SU-DHL-6 (cell line): ENCODE measurements at regions not wholly inside any gene's neighbourhood (a gene's known extent, or its start where the extent isn't known, plus 50 kb on each side); places are given as distances from the start of the nearest gene placed in this dataset.

ENCODE experiments used
- H2AFZ ChIP-seq: fragments of 200-600 bp; sonication (generic); 2 replicates; pipeline ENCODE4 v1.6.1; 2014; ENCODE audit warnings: low read depth, mild to moderate bottlenecking, moderate library complexity, mixed read lengths, antibody characterized with exemption, low read length; ENCODE audit not compliant: severe bottlenecking
- H3F3A ChIP-seq: fragments of 200-600 bp; shearing (Covaris generic); 2 replicates; pipeline ENCODE4 v1.6.0; 2016; ENCODE audit warnings: antibody characterized with exemption, mild to moderate bottlenecking; ENCODE audit not compliant: insufficient read depth
- H3K27ac ChIP-seq: fragments of 200-600 bp; sonication (generic); 2 replicates; pipeline ENCODE4 v1.5.1; 2016; ENCODE audit warnings: low read depth, mild to moderate bottlenecking, low read length, moderate library complexity, mixed read lengths
- H3K27me3 ChIP-seq: fragments of 200-600 bp; sonication (generic), shearing (Covaris generic); 2 replicates; pipeline ENCODE4 v1.6.0; 2014; ENCODE audit warnings: mild to moderate bottlenecking, low read length
- H3K36me3 ChIP-seq: fragments of 200-600 bp; sonication (generic); 2 replicates; pipeline ENCODE4 v1.6.1; 2014; ENCODE audit warnings: mild to moderate bottlenecking, low read length, mixed read lengths
- H3K4me2 ChIP-seq: fragments of 300-600, 200-600 bp; shearing (Covaris generic), sonication (generic); 2 replicates; pipeline ENCODE4 v1.6.0; 2014; ENCODE audit warnings: low read length, low read depth, mild to moderate bottlenecking; ENCODE audit not compliant: poor library complexity, severe bottlenecking
- H3K4me3 ChIP-seq: fragments of 200-600 bp; sonication (generic); 2 replicates; pipeline ENCODE4 v1.5.1; 2014; ENCODE audit warnings: antibody characterized with exemption, low read length, mild to moderate bottlenecking, mixed read lengths; ENCODE audit not compliant: insufficient read depth, poor library complexity, severe bottlenecking
- H3K79me2 ChIP-seq: fragments of 200-600 bp; sonication (generic); 2 replicates; pipeline ENCODE4 v1.6.1; 2014; ENCODE audit warnings: mild to moderate bottlenecking, low read length, moderate library complexity; ENCODE audit not compliant: insufficient read depth
- H3K9ac ChIP-seq: fragments of 200-600 bp; sonication (generic); 2 replicates; pipeline ENCODE4 v1.7.0; 2014; ENCODE audit warnings: mild to moderate bottlenecking, low read length
- H3K9me2 ChIP-seq: fragments of 200-600 bp; sonication (generic); replicated peaks from 2 replicates; pipeline ENCODE4 v1.6.1; 2014; ENCODE audit warnings: low read length; ENCODE audit not compliant: insufficient read depth
- H3K9me3 ChIP-seq: fragments of 200-600 bp; sonication (generic); 2 replicates; pipeline ENCODE4 v1.6.1; 2014; ENCODE audit warnings: low read length, mixed read lengths; ENCODE audit not compliant: insufficient read depth
- H4K20me1 ChIP-seq: fragments of 200-600 bp; sonication (generic); 2 replicates; pipeline ENCODE4 v1.6.1; 2014; ENCODE audit warnings: low read depth, mild to moderate bottlenecking, antibody characterized with exemption, low read length, moderate library complexity, mixed read lengths
- CTCF ChIP-seq: fragments of 200-600 bp; sonication (generic); IDR thresholded peaks from one replicate; pipeline ENCODE4 v1.5.1; 2017; ENCODE audit warnings: antibody characterized with exemption, mild to moderate bottlenecking, low read length, moderate library complexity; ENCODE audit not compliant: insufficient read depth, poor library complexity, severe bottlenecking
- EZH2phosphoT487 ChIP-seq: fragments of 200-600 bp; sonication (generic), shearing (Covaris generic); conservative IDR thresholded peaks from 2 replicates; pipeline ENCODE4 v1.6.1; 2018; ENCODE audit warnings: mild to moderate bottlenecking, antibody characterized with exemption, low read length, moderate library complexity, mixed read lengths

GRCh38 chr1:184141361-184141880, 89.9 kb downstream of the TSEN15 start:
- H3K79me2 ChIP-seq, result no peaks in the 10 kb centered on the region
- no peaks in the 10 kb centered on the region for H3K9me3 ChIP-seq
- no peak overlapping the region for H3K4me3 ChIP-seq
- no peak overlapping the region for H3K9ac ChIP-seq
- no peaks in the 10 kb centered on the region for H3K36me3 ChIP-seq
- H3K9me2 ChIP-seq, result no peaks in the 10 kb centered on the region
- no peak for TF ChIP-seq EZH2phosphoT487
- TF ChIP-seq CTCF, result no peak
- H3K27ac ChIP-seq, result no peak overlapping the region
- H4K20me1 ChIP-seq, result no peaks in the 10 kb centered on the region
- no peak overlapping the region for H3K4me2 ChIP-seq
- no peak overlapping the region for H2AFZ ChIP-seq
- no peaks in the 10 kb centered on the region for H3F3A ChIP-seq
- H3K27me3 ChIP-seq, result no peaks in the 10 kb centered on the region

GRCh38 chr1:184143449-184143848, 91.9 kb downstream of the TSEN15 start:
- no peaks in the 10 kb centered on the region for H3K36me3 ChIP-seq
- H3K9me3 ChIP-seq, result no peaks in the 10 kb centered on the region
- no peak overlapping the region for H3K27ac ChIP-seq
- H3K4me3 ChIP-seq, result no peak overlapping the region
- TF ChIP-seq CTCF (no peak), EZH2phosphoT487 (no peak)
- no peaks in the 10 kb centered on the region for H3F3A ChIP-seq
- no peak overlapping the region for H2AFZ ChIP-seq
- H4K20me1 ChIP-seq, result no peaks in the 10 kb centered on the region
- H3K9ac ChIP-seq, result no peak overlapping the region
- no peaks in the 10 kb centered on the region for H3K9me2 ChIP-seq
- no peaks in the 10 kb centered on the region for H3K27me3 ChIP-seq
- no peak overlapping the region for H3K4me2 ChIP-seq
- H3K79me2 ChIP-seq, result no peaks in the 10 kb centered on the region

- TF ChIP-seq CTCF, result no peak
- TF ChIP-seq EZH2phosphoT487, result no peak
- no peak overlapping the region for H3K9ac ChIP-seq
- no peaks in the 10 kb centered on the region for H3K27me3 ChIP-seq
- H2AFZ ChIP-seq, result no peak overlapping the region
- H3K36me3 ChIP-seq, result no peaks in the 10 kb centered on the region
- H3K27ac ChIP-seq, result no peak overlapping the region
- no peaks in the 10 kb centered on the region for H3K9me3 ChIP-seq
- H3K4me2 ChIP-seq, result no peak overlapping the region
- no peaks in the 10 kb centered on the region for H4K20me1 ChIP-seq
- H3K79me2 ChIP-seq, result no peaks in the 10 kb centered on the region
- H3K9me2 ChIP-seq, result no peaks in the 10 kb centered on the region
- no peak overlapping the region for H3K4me3 ChIP-seq
- no peaks in the 10 kb centered on the region for H3F3A ChIP-seq
These were observed 93.6 kb downstream of the TSEN15 start for GRCh38 chr1:184145083-184145482.
